GM10266 (cell line): ENCODE measurements at regions not wholly inside any gene's neighbourhood (a gene's known extent, or its start where the extent isn't known, plus 50 kb on each side); places are given as distances from the start of the nearest gene placed in this dataset.
"Not testable (repeated sequence)": the region's sequence is repeated elsewhere in the genome, so short reads cannot be mapped to it uniquely, and the experiment has no call there.

Source experiments
- DNase-seq: peaks from one replicate; pipeline ENCODE4 v3.0.0; 2012; ENCODE audit errors: extremely low spot score
- CTCF ChIP-seq: IDR thresholded peaks from 2 replicates; pipeline ENCODE4 v1.5.1; 2012; ENCODE audit warnings: mild to moderate bottlenecking, low read depth; ENCODE audit not compliant: control insufficient read depth, insufficient read depth; ENCODE audit errors: missing control alignments

GRCh38 chr10:45118929-45119328 lies 118.2 kb downstream of the ZNF22 start:
- TF ChIP-seq CTCF, result no peak
- no peak for DNase-seq

- not testable (repeated sequence) for DNase-seq
These were observed 121.6 kb downstream of the ZNF22 start for GRCh38 chr10:45122180-45122860.

- no peak for TF ChIP-seq CTCF
- no peak for DNase-seq
These were observed 134.9 kb downstream of the ZNF22 start for GRCh38 chr10:45135443-45136198.

- DNase-seq, result no peak
- no peak for TF ChIP-seq CTCF
These were observed 135.5 kb downstream of the ZNF22 start for GRCh38 chr10:45136256-45136655.

GRCh38 chr10:45144326-45145070 lies 143.8 kb downstream of the ZNF22 start:
- DNase-seq, result no peak
- TF ChIP-seq CTCF, result no peak

GRCh38 chr10:45145143-45145542 lies 144.4 kb downstream of the ZNF22 start:
- not testable (repeated sequence) for DNase-seq

- no peak for TF ChIP-seq CTCF
- DNase-seq, result no peak
These were observed 146.3 kb downstream of the ZNF22 start for GRCh38 chr10:45147000-45147399.

GRCh38 chr10:45150997-45151396 lies 150.3 kb downstream of the ZNF22 start:
- DNase-seq, result no peak
- TF ChIP-seq CTCF, result no peak
